MM.1S (cell line): ENCODE measurements at regions not wholly inside any gene's neighbourhood (a gene's known extent, or its start where the extent isn't known, plus 50 kb on each side); places are given as distances from the start of the nearest gene placed in this dataset.

ENCODE experiments used
- EZH2 ChIP-seq: fragments of 300-600 bp; sonication (generic); optimal IDR thresholded peaks from 2 replicates; pipeline ENCODE3; 2017; ENCODE audit warnings: low read depth, mild to moderate bottlenecking, antibody characterized with exemption, low read length, mixed read lengths
- EZH2phosphoT487 ChIP-seq: fragments of 300-600 bp; sonication (generic); IDR thresholded peaks from 2 replicates; pipeline ENCODE4 v1.6.1; 2018; ENCODE audit warnings: antibody characterized with exemption, low read length
- TF ChIP-seq, protein P1 (sequence below): fragments of 300-600 bp; sonication (generic); IDR thresholded peaks from 2 replicates; pipeline ENCODE4 v1.5.1; 2016; ENCODE audit warnings: antibody characterized with exemption, low read length, mixed read lengths

DNA sequence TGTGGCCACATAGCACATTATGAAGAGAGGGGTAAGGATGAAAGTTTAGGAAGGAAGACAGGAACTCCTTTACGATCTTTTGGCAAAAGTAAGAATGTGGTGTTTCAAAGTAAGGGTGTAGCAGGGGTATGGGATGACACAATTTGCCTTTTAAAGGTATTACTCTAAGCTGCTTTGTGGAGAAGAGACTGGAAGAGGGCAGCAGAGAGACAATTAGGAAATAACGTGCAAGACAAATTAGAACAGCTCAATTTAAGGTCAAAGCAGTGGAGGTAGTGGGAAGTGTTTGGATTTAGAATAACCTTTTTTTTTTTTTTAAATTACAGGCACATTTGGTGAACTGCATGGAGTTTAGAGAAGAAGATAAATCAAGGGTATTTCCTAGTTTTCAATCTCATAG lies 342.6 kb downstream of the NOVA1 start:
- TF ChIP-seq, protein P1, sequence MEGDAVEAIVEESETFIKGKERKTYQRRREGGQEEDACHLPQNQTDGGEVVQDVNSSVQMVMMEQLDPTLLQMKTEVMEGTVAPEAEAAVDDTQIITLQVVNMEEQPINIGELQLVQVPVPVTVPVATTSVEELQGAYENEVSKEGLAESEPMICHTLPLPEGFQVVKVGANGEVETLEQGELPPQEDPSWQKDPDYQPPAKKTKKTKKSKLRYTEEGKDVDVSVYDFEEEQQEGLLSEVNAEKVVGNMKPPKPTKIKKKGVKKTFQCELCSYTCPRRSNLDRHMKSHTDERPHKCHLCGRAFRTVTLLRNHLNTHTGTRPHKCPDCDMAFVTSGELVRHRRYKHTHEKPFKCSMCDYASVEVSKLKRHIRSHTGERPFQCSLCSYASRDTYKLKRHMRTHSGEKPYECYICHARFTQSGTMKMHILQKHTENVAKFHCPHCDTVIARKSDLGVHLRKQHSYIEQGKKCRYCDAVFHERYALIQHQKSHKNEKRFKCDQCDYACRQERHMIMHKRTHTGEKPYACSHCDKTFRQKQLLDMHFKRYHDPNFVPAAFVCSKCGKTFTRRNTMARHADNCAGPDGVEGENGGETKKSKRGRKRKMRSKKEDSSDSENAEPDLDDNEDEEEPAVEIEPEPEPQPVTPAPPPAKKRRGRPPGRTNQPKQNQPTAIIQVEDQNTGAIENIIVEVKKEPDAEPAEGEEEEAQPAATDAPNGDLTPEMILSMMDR = no peak
- TF ChIP-seq EZH2 (no peak), EZH2phosphoT487 (no peak)
